AG10803 (cell line): ENCODE measurements at regions not wholly inside any gene's neighbourhood (a gene's known extent, or its start where the extent isn't known, plus 50 kb on each side); places are given as distances from the start of the nearest gene placed in this dataset.
"Not testable (repeated sequence)": the region's sequence is repeated elsewhere in the genome, so short reads cannot be mapped to it uniquely, and the experiment has no call there.

Experiments
- DNase-seq: peaks from one replicate; pipeline ENCODE4 v3.0.0; 2010; ENCODE audit warnings: low read depth
- H3K4me3 ChIP-seq: 2 replicates; pipeline ENCODE4 v1.5.1; 2011; ENCODE audit warnings: mild to moderate bottlenecking, low read length, control low read depth
- TF ChIP-seq, protein P1 (sequence below): conservative IDR thresholded peaks from 2 replicates; pipeline ENCODE4 v1.5.1; 2011; ENCODE audit warnings: mild to moderate bottlenecking, low read length, control low read depth, inconsistent platforms

DNA sequence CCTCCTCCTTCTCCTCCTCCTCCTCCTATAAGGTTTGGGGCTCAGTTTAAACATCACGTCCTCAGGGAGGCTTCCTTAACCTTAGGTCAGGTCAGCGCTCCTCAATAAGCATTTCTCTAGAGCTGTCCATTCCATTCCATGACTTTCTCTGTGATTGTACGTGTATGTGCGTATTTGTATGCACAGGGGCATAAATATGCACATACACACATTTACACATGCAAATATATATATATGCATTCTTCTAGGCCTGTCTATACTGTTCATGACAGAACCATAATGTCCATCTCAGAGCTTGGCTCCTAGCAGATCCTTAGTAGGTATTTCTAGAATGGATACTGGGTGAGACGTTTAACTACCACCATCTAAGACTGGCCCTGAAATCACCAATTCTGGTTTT, 258.6 kb downstream of the STIM2 start:
- TF ChIP-seq, protein P1, sequence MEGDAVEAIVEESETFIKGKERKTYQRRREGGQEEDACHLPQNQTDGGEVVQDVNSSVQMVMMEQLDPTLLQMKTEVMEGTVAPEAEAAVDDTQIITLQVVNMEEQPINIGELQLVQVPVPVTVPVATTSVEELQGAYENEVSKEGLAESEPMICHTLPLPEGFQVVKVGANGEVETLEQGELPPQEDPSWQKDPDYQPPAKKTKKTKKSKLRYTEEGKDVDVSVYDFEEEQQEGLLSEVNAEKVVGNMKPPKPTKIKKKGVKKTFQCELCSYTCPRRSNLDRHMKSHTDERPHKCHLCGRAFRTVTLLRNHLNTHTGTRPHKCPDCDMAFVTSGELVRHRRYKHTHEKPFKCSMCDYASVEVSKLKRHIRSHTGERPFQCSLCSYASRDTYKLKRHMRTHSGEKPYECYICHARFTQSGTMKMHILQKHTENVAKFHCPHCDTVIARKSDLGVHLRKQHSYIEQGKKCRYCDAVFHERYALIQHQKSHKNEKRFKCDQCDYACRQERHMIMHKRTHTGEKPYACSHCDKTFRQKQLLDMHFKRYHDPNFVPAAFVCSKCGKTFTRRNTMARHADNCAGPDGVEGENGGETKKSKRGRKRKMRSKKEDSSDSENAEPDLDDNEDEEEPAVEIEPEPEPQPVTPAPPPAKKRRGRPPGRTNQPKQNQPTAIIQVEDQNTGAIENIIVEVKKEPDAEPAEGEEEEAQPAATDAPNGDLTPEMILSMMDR = no peak
- no peak for DNase-seq

DNA sequence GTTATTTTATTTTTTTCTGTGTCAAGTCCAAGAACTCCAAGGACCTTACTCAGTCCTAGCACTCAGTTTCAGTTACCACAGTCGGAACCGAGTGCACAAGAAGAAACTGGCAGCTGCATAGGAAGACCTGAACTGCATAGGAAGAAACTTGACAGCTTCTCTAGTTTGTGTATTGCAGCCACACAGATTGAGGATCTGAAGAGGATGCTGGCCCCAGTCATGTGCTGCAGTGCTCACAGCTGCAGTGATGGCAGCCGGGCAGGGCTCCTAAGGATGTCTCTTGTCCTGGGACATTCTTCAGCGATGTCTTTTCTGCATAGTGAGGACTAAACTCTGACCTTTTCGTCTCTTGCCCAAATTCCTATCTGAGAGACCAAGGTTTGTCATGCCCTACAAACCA, 261.2 kb downstream of the STIM2 start:
- TF ChIP-seq, protein P1 = no peak
- DNase-seq = no peak
- no peak overlapping the region for H3K4me3 ChIP-seq

More for the DNA sequence above, 258.6 kb downstream of the STIM2 start:
- H3K4me3 ChIP-seq = no peak overlapping the region

DNA sequence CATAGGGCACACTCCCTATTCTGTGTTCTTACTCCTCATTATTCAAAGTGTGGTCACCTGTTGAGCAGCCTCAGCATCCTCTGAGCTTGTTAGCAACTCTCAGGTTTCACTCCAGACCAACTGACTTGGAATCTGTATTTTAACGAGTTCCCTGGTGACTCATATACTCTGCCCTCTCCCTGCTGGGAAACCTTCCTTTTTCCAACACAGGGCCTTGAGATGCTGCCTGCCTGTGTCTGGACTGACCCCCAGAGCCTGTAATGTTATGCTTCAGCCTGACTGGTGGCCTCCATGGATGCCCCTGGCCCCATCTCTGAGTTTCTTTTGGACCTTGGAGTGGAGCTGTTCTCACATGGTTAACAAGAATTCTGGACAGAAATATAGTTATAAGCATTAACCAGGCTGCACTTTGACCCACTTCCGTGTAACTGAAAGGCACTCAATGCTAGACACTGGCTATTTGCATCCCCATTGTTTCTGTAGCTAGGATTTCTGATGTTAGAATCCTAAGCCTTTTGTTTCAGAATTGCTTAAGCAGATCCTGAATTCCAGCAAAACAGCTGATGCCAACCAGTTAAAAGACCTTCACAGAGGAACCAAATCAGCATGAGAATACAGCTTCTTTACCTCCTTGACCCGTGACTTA, 262.6 kb downstream of the STIM2 start:
- TF ChIP-seq, protein P1 = no peak
- no peak for DNase-seq
- H3K4me3 ChIP-seq = no peak overlapping the region

DNA sequence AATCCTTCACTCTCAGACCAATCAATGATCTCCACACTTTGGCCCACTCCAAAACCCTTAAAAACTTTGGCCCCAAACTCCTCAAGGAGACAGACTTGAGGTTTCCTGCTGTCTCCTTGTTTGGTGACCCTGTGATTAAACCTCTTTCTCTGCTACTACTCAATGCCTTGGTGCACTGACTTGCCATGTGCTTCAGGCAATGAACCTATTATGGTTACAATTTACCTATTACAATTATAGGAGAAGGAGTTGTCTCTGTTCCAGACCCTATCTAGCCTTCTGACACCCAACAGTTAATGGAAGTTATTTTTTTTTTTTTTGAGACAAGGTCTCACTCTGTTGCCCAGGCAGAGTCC, 263.1 kb downstream of the STIM2 start:
- H3K4me3 ChIP-seq = no peak overlapping the region
- DNase-seq = no peak
- TF ChIP-seq, protein P1 = no peak

DNA sequence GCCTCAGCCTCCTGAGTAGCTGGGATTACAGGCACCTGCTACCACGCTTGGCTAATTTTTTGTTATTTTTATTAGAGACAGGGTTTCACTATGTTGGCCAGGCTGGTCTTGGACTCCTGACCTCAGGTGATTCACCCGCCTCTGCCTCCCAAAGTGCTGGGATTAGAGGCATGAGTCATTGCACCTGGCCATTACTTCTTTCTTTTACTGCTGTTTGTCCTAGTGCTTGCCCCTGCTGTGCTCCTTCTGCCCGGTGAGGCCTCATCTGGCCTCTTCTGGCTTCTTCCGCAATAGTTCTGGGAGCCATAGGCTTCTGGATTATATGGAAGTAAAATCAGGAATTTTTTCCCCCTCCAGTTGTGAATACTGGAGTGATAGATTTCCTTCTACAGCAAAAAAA, 266.3 kb downstream of the STIM2 start:
- not testable (repeated sequence) for H3K4me3 ChIP-seq, DNase-seq

DNA sequence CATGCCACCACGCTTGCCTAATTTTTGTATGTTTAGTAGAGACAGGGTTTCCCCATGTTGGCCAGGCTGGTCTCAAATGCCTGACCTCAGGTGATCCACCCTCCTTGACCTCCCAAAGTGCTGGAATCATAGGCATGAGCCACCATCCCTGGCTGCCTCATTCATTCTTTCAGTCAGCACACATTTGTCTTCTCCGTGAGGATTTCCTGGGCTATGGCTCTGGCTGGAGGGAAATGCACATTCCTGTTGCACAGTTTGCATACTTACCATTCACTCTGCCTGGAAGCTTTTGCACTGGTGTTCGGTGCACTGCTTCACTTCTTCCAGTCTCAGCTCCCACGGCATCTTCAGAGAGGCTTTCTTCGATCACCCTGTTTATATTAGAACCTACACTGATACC, 267.8 kb downstream of the STIM2 start:
- TF ChIP-seq, protein P1 = no peak
- DNase-seq = no peak
- no peak overlapping the region for H3K4me3 ChIP-seq

DNA sequence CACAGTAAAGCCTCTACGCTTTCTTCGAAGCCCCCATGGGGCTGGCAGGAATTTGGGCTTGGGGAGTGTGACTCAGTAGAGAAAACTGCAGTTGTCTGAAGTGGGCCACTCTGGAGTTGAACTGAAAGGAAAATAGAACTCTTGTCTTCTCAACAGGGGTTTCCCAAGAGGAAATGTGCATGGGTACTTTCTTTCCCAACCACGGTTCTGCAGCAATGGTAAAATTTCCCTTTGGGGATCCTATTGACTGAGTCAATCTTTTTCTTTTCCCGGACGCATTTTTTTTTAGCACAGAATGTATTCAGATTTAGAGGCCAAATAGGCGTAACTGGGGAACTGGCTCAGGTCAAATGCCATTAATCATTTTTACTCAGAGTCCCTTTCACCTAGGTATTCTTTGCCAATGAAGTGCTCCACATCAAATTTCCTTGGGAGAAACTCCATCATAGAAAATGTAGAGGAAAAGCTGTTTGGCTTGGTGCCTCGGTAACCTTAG, 269.3 kb downstream of the STIM2 start:
- no peak overlapping the region for H3K4me3 ChIP-seq
- TF ChIP-seq, protein P1 = no peak
- no peak for DNase-seq
